Spleen (tissue), 11 donors: ENCODE measurements at regions not wholly inside any gene's neighbourhood (a gene's known extent, or its start where the extent isn't known, plus 50 kb on each side); places are given as distances from the start of the nearest gene placed in this dataset.

Experiments used
- DNase-seq: peaks from one replicate; pipeline ENCODE4 v3.0.0-alpha.2; 2020
- H3K27ac ChIP-seq, 8 donors: fragments of 200-600 bp; sonication (generic) in 7 of 8; 1 replicate in 4 of 8; 2 replicates in 4 of 8; pipeline versions ENCODE4 v1.5.0 to v1.8.0; 2016 to 2021; ENCODE audit warnings: inconsistent platforms in 4 of 8, mild to moderate bottlenecking in 4 of 8, moderate library complexity in 1 of 8
- H3K27me3 ChIP-seq, 7 donors: fragments of 200-600 bp; sonication (generic) in 6 of 7; replicated peaks in 1 of 7; 1 replicate in 4 of 7; 2 replicates in 3 of 7; pipeline versions ENCODE4 v1.5.0 to v1.8.0; 2016 to 2021; ENCODE audit warnings: inconsistent platforms in 3 of 7, mild to moderate bottlenecking in 1 of 7
- H3K36me3 ChIP-seq, 6 donors: fragments of 200-600 bp; sonication (generic) in 5 of 6; 1 replicate in 4 of 6; 2 replicates in 2 of 6; pipeline versions ENCODE4 v1.5.0 to v1.8.0; 2016 to 2021; ENCODE audit warnings: inconsistent platforms in 2 of 6
- H3K4me1 ChIP-seq, 6 donors: fragments of 200-600 bp; sonication (generic) in 5 of 6; 1 replicate in 3 of 6; 2 replicates in 3 of 6; pipeline versions ENCODE4 v1.5.0 to v1.8.0; 2016 to 2021; ENCODE audit warnings: inconsistent platforms in 3 of 6
- H3K4me3 ChIP-seq, 8 donors: fragments of 200-600 bp; sonication (generic) in 7 of 8; 1 replicate in 4 of 8; 2 replicates in 4 of 8; pipeline versions ENCODE4 v1.5.0 to v1.8.0; 2016 to 2021; ENCODE audit warnings: inconsistent platforms in 4 of 8, mild to moderate bottlenecking in 4 of 8, moderate library complexity in 2 of 8
- H3K9me3 ChIP-seq, 8 donors: fragments of 200-600 bp; sonication (generic) in 7 of 8; 1 replicate in 4 of 8; 2 replicates in 4 of 8; pipeline versions ENCODE4 v1.5.0 to v1.8.0; 2016 to 2021; ENCODE audit warnings: inconsistent platforms in 4 of 8
- POLR2A ChIP-seq, 3 donors: fragments of 450-650 bp; IDR thresholded peaks; one replicate each; pipeline ENCODE4 v1.5.1; 2017; ENCODE audit warnings: antibody characterized with exemption in 3 of 3, mild to moderate bottlenecking in 1 of 3
- POLR2AphosphoS5 ChIP-seq, 3 donors: sonication (generic); formaldehyde crosslinking; IDR thresholded peaks; one replicate each; pipeline ENCODE4 v1.5.1; 2017; ENCODE audit warnings: antibody characterized with exemption in 3 of 3
- WGBS, 5 donors: extraction: QIAGEN DNeasy Blood & Tissue Kit in 3 of 5; methylation state at CpG; one replicate each; pipeline versions ENCODE4 v1.1.5 to v1.1.7; 2013 to 2018; 5-methylcytosine and 5-hydroxymethylcytosine counted together
- intact Hi-C: fragments of 100-400 bp; cut with DNase I; formaldehyde crosslinking; loops from one replicate; pipeline ENCODE4 v1.15.0; 2023; ENCODE audit warnings: low total_unique reads
- TF ChIP-seq, protein P1 (sequence below), 11 experiments: fragments of 200-600 bp in 7 of 11; fragments of 450-650 bp in 4 of 11; sonication (generic) in 4 of 11; IDR thresholded peaks in 8 of 11; conservative IDR thresholded peaks in 3 of 11; 1 replicate in 7 of 11; 2 replicates in 4 of 11; pipeline versions ENCODE4 v1.4.0 to v1.8.0; 2016 to 2021; ENCODE audit warnings: antibody characterized with exemption in 11 of 11, inconsistent platforms in 4 of 11, mild to moderate bottlenecking in 1 of 11
- donor health status: healthy with polysubstance abuse.
- donor health status: DM: no; HTN: no; CAD: no; lungs with moderate emphysema.
- donor health status: DM: no; HTN: no; CAD: no.
- donor health status: Bipolar disorder and iron deficiency.
- donor health status: healthy.
- donor health status: DM: no; HTN: no; CAD: no.
- donor health status: DM: yes; HTN: yes; CAD: no.

DNA sequence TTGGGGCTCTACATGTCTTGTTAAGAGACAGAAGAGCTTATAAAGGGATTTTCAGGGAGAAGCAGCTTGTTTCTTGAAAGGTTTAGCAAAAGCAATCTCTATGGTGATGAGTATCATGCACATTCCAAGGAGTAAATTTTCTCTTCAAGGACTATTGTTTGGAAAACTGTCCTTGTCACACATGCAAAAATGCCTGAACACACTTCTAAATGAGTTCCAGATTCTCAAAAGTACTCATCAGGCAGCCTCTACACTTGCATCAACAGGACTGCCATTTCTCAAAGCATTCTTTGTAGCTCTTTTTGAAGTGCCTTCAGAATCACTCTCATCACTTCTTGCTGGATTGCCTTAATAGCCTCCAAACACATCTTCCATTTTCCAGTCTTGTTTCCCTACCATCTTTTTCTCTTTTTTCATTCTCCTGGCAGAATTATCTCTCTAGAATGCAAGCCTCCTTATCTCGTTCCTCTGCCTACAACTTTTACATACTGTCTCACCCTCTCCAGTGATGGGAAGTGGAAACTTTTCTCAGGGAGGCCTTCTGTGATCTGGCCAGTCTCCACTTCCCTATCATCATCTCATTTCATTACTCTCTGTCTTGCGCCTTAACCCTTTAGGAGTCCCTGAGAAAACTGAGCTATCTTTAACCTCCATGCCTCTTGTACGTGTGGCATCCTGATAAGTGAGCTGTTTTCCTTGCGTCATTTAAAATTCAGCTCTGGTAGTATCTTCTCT, 631.5 kb upstream of the TLE4 start:
- WGBS, 5 donors, result 66 to 84% (median 78%) methylated on average over 4 of the region's 4 CpGs
- intact Hi-C loops, result no loop called here
- no peak for DNase-seq
- TF ChIP-seq, protein P1, sequence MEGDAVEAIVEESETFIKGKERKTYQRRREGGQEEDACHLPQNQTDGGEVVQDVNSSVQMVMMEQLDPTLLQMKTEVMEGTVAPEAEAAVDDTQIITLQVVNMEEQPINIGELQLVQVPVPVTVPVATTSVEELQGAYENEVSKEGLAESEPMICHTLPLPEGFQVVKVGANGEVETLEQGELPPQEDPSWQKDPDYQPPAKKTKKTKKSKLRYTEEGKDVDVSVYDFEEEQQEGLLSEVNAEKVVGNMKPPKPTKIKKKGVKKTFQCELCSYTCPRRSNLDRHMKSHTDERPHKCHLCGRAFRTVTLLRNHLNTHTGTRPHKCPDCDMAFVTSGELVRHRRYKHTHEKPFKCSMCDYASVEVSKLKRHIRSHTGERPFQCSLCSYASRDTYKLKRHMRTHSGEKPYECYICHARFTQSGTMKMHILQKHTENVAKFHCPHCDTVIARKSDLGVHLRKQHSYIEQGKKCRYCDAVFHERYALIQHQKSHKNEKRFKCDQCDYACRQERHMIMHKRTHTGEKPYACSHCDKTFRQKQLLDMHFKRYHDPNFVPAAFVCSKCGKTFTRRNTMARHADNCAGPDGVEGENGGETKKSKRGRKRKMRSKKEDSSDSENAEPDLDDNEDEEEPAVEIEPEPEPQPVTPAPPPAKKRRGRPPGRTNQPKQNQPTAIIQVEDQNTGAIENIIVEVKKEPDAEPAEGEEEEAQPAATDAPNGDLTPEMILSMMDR (IDR thresholded peaks at IDR 0.05 in 8 of 11, conservative IDR thresholded peaks at IDR 0.05 in 3 of 11), result no peak
- TF ChIP-seq POLR2A (IDR thresholded peaks at IDR 0.05) (no peak), POLR2AphosphoS5 (IDR thresholded peaks at IDR 0.05) (no peak)
- Histone ChIP-seq H3K27ac (no peak overlapping the region), H3K27me3 (no peaks in the 10 kb centered on the region), H3K36me3 (no peaks in the 10 kb centered on the region), H3K4me1 (no peaks in the 10 kb centered on the region), H3K9me3 (no peaks in the 10 kb centered on the region), H3K4me3 (no peak overlapping the region)

DNA sequence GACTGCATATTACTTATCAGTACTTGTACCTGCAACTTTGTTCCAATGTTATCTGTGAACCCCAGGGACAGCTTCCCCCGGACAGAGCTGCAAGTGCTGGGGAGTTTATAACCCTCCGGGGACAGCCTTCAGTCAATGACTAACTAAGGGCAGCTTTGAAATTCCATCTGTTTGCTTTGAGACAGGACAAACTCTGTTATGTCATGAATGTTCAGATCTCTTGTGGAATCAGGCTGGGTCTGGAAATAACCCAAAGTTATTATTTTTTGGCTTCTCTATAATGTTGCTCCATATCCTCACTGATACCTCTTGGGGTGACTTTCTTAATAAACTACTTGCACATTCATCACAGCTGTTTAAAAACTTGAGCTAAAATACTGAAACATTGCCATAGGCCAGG, 617.5 kb upstream of the TLE4 start:
- TF ChIP-seq POLR2AphosphoS5 (IDR thresholded peaks at IDR 0.05) (no peak), POLR2A (IDR thresholded peaks at IDR 0.05) (no peak)
- TF ChIP-seq, protein P1 (IDR thresholded peaks at IDR 0.05 in 8 of 11, conservative IDR thresholded peaks at IDR 0.05 in 3 of 11), result no peak
- DNase-seq, result no peak
- H3K27me3 ChIP-seq, result no peaks in the 10 kb centered on the region
- H3K27ac ChIP-seq, result no peak overlapping the region
- intact Hi-C loops, result no loop called here
- 64 to 81% (median 77%) methylated on average over 2 of the region's 2 CpGs for WGBS, 5 donors
- no peaks in the 10 kb centered on the region for H3K4me1 ChIP-seq
- no peaks in the 10 kb centered on the region for H3K36me3 ChIP-seq
- peaks cover 0 to 28% (median 23%) of the 10 kb centered on the region in 8 donors for H3K9me3 ChIP-seq
- H3K4me3 ChIP-seq, result no peak overlapping the region

DNA sequence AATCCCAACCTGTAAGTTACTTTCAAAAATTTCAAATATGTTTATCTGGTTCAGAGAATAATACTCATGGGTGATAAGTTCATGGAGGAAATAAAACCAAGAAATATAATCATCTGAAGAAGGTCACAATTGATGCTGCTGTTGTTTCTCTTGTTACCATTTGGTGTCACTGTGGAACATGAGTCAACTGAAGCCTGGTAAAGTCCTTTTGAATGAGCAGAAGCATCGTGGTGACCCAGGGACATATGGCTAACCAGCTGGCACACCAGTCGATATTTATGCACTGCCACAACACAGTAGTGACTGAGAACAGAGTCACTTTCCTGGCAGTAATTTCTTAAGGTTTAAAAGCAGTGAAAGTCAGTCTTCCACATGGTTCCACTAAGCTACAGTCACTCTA, 612.9 kb upstream of the TLE4 start:
- Histone ChIP-seq H3K27ac (no peak overlapping the region), H3K4me1 (no peaks in the 10 kb centered on the region), H3K9me3 (peaks cover 0 to 39% (median 28%) of the 10 kb centered on the region in 8 donors), H3K27me3 (no peaks in the 10 kb centered on the region), H3K4me3 (no peak overlapping the region), H3K36me3 (no peaks in the 10 kb centered on the region)
- TF ChIP-seq POLR2A (IDR thresholded peaks at IDR 0.05), result no peak
- TF ChIP-seq POLR2AphosphoS5 (IDR thresholded peaks at IDR 0.05), result no peak
- TF ChIP-seq, protein P1 (IDR thresholded peaks at IDR 0.05 in 8 of 11, conservative IDR thresholded peaks at IDR 0.05 in 3 of 11), result no peak
- 59 to 75% (median 62%) methylated on average over 2 of the region's 2 CpGs for WGBS, 5 donors
- intact Hi-C loops, result no loop called here
- no peak for DNase-seq

DNA sequence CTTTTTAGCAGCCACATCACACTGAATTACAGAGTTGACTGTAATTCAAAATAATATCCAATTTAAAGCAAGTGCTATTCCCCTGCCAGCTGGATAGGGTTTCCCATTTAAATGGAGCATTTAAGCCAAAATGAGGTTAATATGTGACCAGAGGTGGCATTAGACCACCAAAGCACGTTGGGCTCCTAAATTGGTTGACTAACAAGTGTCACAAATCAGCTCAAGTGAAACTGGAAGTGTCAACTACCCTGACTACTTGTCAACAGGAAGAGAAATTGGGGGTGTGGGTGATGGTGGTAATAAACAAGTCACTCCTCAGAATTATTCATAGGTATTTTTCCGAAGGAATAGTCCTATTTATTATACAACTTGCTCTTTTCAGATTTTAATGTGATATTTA, 609.6 kb upstream of the TLE4 start:
- H3K9me3 ChIP-seq, result peaks cover 0 to 39% (median 28%) of the 10 kb centered on the region in 8 donors
- intact Hi-C loops, result no loop called here
- no peak for TF ChIP-seq POLR2AphosphoS5 (IDR thresholded peaks at IDR 0.05)
- TF ChIP-seq, protein P1 (IDR thresholded peaks at IDR 0.05 in 8 of 11, conservative IDR thresholded peaks at IDR 0.05 in 3 of 11), result no peak
- no peak for TF ChIP-seq POLR2A (IDR thresholded peaks at IDR 0.05)
- 53 to 70% (median 66%) methylated on average over 2 of the region's 2 CpGs for WGBS, 5 donors
- DNase-seq, result no peak
- H3K27me3 ChIP-seq, result no peaks in the 10 kb centered on the region
- no peaks in the 10 kb centered on the region for H3K4me1 ChIP-seq
- H3K27ac ChIP-seq, result no peak overlapping the region
- no peak overlapping the region for H3K4me3 ChIP-seq
- H3K36me3 ChIP-seq, result no peaks in the 10 kb centered on the region
